ENCODE measurements at regions not wholly inside any gene's neighbourhood (a gene's known extent, or its start where the extent isn't known, plus 50 kb on each side); places are given as distances from the start of the nearest gene placed in this dataset.

GRCh38 chr1:214764502-214764901 is 161.5 kb downstream of the CENPF start:
- TF ChIP-seq CTCF (IDR thresholded peaks at IDR 0.05) (no peak), POLR2A (IDR thresholded peaks at IDR 0.05) (no peak)
